ENCODE measurements at regions not wholly inside any gene's neighbourhood (a gene's known extent, or its start where the extent isn't known, plus 50 kb on each side); places are given as distances from the start of the nearest gene placed in this dataset.

DNA sequence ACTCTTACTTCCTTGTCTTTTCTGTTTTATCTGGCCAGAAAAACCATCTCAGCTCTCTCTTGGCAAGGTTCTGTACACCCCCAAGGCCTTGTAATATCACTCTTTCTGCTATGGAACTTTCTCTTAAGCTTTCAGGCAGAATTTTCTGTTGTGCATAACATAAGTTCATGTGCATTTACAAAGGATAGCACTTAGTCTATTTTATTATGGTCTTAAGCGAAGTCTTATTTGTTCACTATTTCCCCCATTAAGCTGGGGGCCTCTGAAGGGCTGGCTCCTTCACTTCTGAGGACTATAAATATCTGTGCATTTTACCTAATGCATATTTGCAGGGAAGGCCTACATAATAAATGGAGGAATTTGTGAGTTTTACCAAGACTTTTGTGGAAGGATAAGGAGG is 1393.4 kb downstream of the FAM181B start:
- H3K9me3 Mint-ChIP-seq = no peaks in the 10 kb centered on the region
- Histone ChIP-seq H4K91ac (ENCODE audit: insufficient read length, low read depth, low read length) (no peak overlapping the region), H3K4me2 (ENCODE audit: insufficient read depth, insufficient read length, low read length) (no peak overlapping the region), H2AFZ (ENCODE audit: low read length) (no peak overlapping the region), H2BK20ac (ENCODE audit: low read depth, low read length, poor library complexity, severe bottlenecking) (no peak overlapping the region), H3K4me1 (ENCODE audit: insufficient read depth, low read length) (no peaks in the 10 kb centered on the region), H3K23ac (ENCODE audit: insufficient read length, low read depth, low read length) (no peak overlapping the region), H4K20me1 (ENCODE audit: control insufficient read depth, insufficient read depth, insufficient read length) (no peaks in the 10 kb centered on the region), H2BK120ac (ENCODE audit: low read depth, low read length, poor library complexity, severe bottlenecking) (no peak overlapping the region), H3K18ac (ENCODE audit: insufficient read length, low read depth, low read length) (no peak overlapping the region), H3K27me3 (ENCODE audit: insufficient read depth, low read length) (no peaks in the 10 kb centered on the region), H4K8ac (replicated peaks; ENCODE audit: insufficient read length, low read depth, low read length) (no peak overlapping the region), H3K4ac (ENCODE audit: low read depth, low read length) (no peak overlapping the region), H3K79me1 (ENCODE audit: insufficient read depth, low read depth, low read length, poor library complexity, severe bottlenecking) (no peaks in the 10 kb centered on the region), H4K5ac (ENCODE audit: insufficient read length, low read depth, low read length) (no peak overlapping the region), H2BK15ac (ENCODE audit: low read depth, low read length) (no peak overlapping the region), H3K79me2 (ENCODE audit: insufficient read depth, low read length) (no peaks in the 10 kb centered on the region), H3K27ac (ENCODE audit: insufficient read length, low read depth, low read length) (no peak overlapping the region), H3T11ph (ENCODE audit: low read length) (no peak overlapping the region), H3K14ac (ENCODE audit: insufficient read depth, low read length) (no peak overlapping the region), H2BK12ac (ENCODE audit: insufficient read length, low read depth, low read length) (no peak overlapping the region), H3K23me2 (ENCODE audit: insufficient read length, low read depth, low read length, poor library complexity, severe bottlenecking) (no peaks in the 10 kb centered on the region), H2BK5ac (ENCODE audit: insufficient read length, low read length) (no peak overlapping the region), H3K9me3 (ENCODE audit: control insufficient read depth, low read depth, low read length) (no peaks in the 10 kb centered on the region), H3K9ac (ENCODE audit: extremely low read depth, insufficient read length, low read length) (no peak overlapping the region), H2AK5ac (ENCODE audit: insufficient read length, low read length) (no peak overlapping the region), H3K56ac (ENCODE audit: insufficient read length, low read depth, low read length) (no peak overlapping the region)
- no peak overlapping the region for H3K4me3 Mint-ChIP-seq
- no peaks in the 10 kb centered on the region for H3K27me3 Mint-ChIP-seq (ENCODE audit: low read depth)
- DNase-seq = no peak
- no peak overlapping the region; a peak in 1 of 7 replicates for H3K27ac Mint-ChIP-seq
- no peaks in the 10 kb centered on the region for H3K36me3 Mint-ChIP-seq (ENCODE audit: insufficient read depth in 1 of 3, low read depth in 3 of 3)
- no CpG with 5 or more reads among the region's 1 CpG for WGBS (ENCODE audit: extremely low coverage, insufficient read length, low lambda C conversion rate)
- no peaks in the 10 kb centered on the region for H3K4me1 Mint-ChIP-seq
- TF ChIP-seq CTCF (conservative IDR thresholded peaks at IDR 0.05) = no peak

All from H9 (cell line).